Fibroblast of skin of scalp (primary cell): ENCODE measurements at regions not wholly inside any gene's neighbourhood (a gene's known extent, or its start where the extent isn't known, plus 50 kb on each side); places are given as distances from the start of the nearest gene placed in this dataset.
"Not testable (repeated sequence)": the region's sequence is repeated elsewhere in the genome, so short reads cannot be mapped to it uniquely, and the experiment has no call there.

Experiments used
- DNase-seq: peaks from one replicate; pipeline ENCODE4 v3.0.0-alpha.2; 2013

DNA sequence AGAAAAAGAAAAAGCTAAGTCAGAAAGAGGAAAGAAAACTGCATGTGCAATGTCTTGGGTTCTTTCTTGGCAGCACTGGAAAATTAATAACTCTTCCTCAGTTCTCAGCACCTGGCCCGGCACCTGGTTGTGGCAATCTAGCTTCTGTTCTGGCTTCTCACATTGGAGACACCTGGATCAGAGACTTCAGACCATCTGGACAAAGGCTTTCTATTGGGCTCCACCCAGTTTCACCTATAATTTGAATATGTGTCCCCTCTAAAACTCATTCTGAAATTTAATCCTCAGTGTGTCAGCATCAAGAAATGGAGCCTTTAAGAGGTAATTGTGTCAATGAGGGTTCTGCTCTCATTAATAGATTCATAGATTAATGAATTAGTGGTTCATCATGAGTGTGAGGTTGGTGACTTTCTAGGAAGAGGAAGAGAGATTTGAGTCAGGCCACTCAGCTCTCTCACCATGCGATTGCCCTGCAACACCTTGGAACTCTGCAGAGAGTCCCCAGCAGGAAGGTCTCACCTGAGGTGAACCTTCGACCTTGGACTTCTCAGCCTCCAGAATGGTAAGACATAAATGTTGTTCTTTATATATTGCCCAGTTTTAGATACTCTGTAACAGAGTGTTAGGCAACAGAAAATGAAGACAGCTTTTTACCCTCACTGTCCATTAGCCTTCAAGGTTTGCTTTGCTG lies 679.9 kb downstream of the NTRK3 start:
- no peak for DNase-seq

DNA sequence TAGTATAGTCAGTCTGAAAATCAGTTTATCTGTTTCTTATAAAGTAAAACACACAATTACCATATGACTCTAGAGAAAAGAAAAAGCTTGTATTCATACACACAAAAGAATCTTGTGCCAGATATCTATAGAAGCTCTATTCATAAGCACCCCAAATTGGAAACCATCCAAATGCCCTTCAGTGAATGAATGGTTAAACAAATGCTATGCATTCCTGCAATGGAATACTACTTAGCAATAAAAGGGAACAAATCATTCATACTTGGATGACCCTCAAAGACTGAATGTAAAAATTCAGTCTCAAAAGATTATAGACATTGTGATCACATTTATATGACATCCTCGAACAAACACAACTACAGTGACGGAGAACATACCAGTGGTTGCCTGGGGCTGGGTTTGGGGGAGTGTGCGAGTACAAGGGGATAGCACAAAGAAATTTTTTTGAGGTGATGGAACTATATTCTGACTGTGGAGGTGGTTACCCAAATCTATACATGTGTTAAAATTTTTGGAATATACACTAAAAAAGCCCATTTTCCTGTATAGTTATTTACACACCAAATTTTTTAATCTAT lies 680.6 kb downstream of the NTRK3 start:
- DNase-seq, result no peak

DNA sequence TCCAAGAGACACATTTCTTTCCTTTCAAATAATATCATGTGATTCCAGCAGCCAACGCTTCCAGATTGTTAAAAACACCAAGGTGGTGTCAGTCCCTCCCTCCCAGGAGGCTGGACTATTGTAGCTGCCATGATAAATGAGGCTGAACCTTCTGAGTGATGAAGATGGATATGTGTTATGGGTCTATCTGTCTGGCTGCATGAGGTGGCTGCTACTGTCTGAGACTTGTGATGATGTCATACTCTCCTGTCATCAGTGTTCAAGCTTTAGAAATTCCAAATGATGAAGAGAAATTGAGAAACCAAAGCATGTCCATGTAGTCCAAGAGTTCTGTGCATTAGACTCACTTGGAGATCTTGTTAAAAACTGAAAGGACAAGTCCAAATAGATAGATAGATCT lies 683.0 kb downstream of the NTRK3 start:
- no peak for DNase-seq

DNA sequence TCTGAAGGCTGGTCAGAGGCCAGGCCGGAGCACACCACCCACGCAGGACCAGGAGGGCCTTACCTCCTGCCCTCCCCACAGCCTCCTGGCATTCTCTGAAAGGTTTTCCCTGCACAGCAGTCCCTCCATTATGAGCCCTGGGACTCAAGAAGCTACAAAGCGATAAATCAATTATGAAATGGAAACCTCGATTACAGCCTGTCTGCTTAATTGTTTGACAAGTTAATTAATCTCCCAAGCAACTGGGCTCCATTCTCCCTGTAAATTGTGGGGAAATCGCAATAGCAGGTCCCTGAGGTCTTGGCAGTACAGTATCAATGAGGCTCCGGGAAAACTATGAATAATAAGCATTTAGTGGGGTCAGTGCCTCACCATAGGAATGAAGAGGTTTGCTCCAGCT lies 683.5 kb downstream of the NTRK3 start:
- DNase-seq, result no peak

DNA sequence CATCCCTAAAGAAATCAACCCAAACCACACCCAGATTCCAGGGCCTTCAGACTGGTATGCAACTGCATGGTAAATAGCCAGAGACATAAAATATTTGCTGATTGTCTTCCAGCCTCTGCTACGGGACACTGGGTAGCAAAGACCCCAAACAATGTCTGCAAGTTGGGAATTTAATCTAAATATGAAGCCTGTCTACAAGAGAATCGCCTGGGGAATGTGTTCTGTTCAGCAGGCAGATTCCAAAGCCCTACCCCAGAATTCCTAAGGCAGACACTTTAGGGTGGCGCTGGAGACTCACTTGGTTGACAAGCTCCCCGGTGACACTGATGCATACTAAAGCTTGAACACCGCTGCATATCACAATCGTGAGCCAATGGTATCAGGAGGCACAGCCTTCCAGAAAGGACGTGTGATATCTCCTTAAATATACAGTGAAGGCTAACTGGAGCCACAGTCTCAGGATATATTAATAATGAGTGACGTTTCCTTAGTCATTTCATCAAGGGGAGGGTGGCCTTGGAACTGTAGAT lies 684.1 kb downstream of the NTRK3 start:
- peak; percentile 35 for DNase-seq

DNA sequence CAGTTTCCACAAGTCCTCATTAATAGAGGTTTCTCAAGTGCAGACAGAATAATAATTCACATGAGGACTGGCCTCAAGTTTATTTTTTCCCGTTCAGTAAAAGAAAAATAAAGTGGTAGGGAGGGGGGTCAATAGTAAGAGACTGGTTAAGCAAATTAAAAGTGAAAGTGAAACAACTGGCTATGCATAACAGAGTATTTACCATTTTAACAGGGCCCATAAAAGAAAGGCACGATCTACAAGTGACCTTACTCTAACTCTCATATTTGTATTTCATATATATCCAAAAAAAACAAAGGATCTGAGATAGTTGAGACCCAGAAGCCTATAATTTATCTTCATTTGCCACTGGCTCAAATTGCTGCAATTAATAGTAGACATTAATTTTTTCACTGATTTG lies 686.3 kb downstream of the NTRK3 start:
- DNase-seq, result no peak

DNA sequence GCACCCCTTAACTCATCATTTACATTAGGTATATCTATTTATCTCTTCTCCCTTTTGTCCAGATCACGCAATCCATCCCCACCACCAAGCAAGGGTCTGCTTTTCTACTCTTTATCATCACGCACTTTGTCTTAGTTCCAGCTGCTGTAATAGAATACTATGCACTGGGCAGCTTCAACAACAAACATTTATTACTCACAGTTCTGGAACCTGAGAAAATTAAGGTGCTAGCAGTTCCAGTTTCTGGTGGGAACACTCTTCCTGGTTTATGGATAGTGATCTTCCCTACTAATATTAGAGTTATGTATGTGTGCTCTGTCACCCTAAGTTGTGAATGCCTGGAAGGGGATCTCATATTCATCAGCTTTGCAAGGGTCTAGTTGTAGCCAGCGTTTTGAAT lies 687.0 kb downstream of the NTRK3 start:
- no peak for DNase-seq

DNA sequence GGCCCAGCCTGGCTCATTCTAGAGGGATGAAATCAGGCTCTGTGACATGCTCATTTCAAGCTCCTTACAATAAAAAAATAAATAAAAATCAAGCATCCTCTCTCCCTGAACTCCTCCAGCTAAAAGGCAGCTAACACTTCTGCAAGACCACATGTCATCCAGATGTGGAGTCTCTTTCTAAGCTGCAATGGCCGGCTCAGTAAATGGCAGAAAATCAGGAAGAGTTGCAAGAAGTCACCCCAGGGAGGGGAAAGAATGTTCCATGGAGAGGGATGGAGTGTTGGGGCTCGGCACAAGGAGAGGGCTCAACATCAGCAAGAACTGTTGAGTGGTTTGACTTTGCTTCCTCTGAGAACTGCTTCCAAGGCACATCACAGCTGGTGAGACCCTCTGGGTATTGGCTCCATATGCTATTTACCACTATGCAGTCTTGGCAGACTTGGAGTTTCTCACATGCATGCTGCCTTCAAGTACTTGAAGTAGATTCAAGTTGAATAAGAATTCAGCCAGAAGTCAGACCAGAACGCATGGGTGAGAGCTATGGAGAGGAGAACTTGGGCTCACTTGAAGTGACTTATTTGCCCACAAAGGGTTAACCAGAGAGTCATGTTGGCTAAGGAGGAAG lies 689.0 kb downstream of the NTRK3 start:
- no peak for DNase-seq

DNA sequence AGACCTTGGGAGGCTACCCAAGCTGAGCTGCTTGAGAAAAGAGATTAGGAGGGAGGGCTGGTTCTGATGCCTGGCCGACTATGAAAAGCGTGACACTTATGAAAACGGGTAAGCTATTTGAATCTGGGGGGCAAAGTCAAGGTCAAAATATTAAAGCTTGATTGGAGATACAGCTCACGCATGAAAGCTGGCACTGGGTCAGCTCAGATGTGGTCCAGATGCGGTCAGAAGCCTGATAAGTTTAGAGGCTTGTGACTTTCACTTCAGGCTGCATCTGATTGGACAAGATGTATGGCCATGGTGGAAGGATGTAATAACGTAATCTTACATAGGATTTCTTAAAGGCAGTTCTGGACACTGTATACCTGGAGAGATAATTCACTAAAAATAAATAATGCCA lies 690.3 kb downstream of the NTRK3 start:
- no peak for DNase-seq

DNA sequence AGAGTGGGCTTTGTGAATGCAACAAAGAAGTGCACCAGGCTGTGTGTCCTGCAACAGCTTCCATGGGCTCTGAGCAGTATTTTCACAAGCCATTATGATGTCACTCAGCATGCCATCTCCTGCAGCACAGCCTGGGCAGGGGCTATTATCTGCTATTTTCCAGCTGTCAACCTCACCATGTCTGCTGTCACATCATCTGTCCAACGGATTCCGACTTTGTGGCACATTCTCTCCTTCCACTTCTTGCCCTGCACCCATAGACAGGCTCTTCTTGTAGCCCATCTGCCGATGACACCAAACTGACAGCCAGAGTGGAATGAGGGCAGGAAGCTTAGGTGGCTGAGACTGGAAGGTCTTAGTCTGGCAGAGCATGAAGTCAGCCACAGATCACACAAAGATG lies 691.9 kb downstream of the NTRK3 start:
- no peak for DNase-seq

DNA sequence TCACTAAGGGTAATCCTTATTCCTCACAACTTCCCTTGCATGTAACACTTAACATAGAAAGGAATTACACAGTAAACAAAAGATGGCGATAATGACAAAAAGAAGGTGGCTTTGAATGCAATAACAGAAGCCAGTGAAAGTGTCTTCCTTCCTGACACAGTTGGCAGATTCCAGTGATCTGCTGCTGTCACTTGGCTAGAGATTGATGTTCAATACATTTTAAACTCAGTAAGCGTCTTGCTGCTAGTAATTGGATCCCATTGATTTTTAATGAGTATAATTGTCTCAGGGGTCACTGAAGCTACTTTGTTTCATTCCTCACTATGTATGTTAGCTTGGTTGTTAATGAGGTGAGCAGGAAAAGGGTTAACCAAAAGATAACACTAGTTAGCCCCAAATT lies 692.7 kb downstream of the NTRK3 start:
- DNase-seq, result no peak

DNA sequence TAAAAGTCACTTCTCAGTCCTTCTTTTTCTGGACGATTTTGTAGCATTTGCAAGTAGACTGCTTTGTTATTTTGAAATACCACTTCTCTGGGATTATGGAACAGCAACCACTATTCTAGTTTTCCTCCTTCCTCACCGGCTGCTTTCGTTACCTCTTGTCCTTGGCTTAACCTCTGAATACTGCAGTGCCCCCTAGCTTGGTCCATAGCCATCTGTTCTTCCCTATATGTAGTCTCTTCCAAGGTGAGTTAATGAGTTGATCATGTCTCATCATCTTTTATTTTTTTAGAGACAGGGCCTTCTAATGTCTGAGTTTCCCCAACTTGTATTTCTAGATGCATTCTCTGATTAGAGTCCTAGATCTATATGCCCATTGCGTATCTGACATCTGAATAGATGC lies 694.3 kb downstream of the NTRK3 start:
- no peak for DNase-seq

DNA sequence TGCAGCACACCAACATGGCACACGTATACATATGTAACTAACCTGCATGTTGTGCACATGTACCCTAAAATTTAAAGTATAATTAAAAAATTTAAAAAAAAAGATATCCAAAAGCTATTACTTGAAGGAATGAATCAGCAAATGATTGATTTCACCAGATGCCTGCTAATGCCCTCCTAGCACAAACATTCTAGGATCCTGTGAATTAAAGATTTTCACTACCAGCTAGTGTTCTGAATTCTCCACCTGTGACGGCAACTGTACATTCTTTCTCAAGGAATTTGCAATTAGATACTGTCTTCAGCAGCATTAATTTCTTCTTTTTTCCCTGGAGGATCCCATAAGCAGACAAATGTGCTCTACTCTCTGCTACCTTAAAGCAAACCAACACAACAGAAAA lies 694.9 kb downstream of the NTRK3 start:
- no peak for DNase-seq

DNA sequence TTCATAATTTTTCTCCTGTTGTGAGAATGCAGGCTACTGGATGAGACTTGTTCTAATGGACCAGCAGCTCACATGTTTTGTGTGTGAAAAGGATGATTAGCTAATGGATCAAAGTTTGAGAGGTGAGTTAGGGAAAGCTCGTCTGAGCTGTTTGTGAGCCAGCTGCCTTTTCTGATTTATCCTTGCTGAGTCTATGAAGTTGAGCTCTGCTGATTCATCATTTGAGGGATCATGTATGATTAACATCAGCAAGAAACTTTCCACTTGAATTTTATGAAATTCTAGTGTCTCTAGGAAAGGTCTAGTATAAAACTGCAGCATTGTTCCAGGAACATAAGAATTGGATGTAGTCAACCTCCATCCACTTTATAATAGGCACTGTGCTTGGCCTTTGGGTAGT lies 698.7 kb downstream of the NTRK3 start:
- no peak for DNase-seq

DNA sequence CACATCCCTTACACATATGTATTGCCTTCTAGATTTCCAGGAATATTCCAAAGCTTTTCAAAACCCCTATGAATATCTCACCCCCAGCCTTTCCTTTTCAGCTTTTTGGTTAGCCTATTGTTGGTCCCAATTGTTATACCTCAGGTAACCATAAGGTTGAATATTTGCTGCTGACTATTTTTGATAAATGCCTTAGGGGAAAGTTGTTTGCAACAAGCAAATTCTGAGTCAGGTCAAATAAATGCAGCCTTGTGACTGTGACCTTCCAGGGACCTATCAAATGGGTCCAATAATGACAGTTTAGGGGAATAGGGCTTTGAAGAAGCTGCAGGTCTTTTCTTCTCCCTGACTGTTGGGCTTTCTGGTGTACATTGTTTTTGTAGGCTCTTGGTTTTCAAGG lies 699.7 kb downstream of the NTRK3 start:
- DNase-seq, result no peak

DNA sequence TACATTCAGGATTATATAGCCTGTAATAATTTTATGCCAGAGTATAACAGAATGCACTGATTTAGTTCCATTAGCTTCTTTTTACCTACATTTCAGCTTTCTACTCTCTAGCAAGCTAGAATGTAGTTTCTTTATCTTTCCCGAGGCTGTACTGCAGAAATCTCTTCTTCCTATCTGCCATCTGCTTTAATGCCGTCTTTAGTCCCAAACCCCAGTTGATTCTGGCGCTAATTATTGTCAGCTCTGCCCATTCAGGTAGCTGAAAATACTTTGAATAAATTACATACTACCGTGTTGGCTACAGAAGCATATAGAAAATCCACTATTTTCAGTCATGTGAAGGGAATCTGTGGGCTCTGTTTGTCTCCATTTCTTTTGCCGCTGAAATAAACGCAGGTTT lies 706.7 kb downstream of the NTRK3 start:
- DNase-seq, result no peak

DNA sequence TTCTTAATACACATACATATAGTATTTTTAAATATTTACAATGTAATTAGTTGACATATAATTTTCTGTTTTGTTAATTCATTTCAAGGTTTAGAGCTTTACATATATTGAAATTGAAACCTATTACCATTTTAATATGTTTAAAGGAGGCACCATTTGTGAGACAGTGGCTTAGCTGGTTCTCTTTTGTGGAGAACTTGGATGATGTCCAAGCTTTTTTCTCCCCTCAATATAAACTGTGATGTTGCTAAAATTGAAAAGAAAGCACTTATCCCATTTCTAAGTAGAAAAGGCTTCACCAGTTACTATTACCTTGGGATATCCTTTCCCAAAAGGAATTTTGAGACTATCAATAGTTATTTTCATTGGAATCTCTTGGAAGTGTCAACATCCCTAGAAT lies 707.2 kb downstream of the NTRK3 start:
- DNase-seq, result no peak

DNA sequence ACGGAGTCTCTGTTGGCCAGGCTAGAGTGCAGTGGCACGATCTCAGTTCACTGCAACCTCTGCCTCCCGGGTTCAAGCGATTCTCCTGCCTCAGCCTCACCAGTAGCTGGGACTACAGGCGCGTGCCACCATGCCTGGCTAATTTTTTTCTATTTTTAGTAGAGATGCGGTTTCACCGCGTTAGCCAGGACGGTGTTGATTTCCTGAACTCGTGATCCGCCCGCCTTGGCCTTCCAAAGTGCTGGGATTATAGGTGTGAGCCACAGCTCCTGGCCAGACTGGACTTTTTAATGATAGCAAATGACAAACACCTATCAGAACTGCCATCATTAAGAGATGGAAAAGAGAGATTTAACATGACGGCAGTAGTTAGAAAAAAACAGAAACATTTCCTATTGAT lies 707.9 kb downstream of the NTRK3 start:
- not testable (repeated sequence) for DNase-seq

DNA sequence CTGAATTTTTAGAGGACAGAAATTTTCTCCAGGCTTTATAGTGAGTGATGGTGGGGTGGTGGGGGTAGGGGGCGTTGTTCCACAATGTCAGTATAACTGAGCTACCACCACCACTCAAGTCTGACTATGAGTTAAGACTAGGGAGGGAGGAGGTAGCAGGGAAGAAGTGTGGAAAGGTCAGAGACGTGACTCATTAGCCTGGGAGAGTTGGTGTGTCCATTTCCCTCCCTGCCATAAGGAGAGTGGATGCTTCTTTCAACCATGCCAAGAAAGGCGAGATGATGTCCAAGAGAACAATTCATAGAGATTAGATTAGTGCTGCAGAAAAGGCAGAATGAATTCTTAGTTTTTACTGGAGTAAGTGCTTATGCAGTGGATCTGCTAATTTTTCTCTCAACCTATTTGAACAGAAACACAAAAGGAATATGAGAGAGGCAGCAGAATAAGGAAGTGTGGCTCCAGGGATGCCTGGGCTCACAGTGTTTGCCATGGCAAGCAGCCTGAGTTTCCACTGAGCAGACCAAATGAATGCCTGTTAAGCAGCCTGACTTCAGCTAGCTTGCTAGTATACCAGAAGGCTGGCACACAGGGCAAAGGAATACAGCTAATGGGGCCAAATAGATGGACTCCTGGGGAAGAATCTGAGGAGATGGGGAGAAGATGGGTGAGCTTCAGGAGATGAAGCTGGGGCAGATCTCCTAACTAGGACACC lies 708.9 kb downstream of the NTRK3 start:
- no peak for DNase-seq

DNA sequence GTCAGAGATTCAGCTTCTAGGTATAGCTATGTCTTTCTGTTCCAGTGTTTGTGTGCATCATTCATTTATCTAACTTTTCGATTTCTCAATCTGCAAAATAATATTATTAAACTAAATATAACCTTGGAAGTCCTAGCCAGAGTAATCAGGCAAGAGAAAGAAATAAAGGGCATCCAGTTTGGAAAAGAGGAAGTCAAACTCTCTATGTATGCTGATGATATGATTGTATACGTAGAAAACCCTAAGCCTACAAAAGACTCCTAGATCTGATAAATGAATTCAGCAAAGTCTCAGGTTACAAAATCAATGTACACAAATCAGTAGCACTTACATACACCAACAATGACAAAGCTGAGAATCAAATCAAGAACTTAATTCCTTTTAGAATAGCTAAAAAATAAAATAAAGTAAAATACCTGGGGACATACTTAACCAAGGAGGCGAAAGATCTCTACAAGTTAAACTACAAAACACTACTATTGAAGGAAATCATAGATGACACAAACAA lies 718.2 kb downstream of the NTRK3 start:
- no peak for DNase-seq

DNA sequence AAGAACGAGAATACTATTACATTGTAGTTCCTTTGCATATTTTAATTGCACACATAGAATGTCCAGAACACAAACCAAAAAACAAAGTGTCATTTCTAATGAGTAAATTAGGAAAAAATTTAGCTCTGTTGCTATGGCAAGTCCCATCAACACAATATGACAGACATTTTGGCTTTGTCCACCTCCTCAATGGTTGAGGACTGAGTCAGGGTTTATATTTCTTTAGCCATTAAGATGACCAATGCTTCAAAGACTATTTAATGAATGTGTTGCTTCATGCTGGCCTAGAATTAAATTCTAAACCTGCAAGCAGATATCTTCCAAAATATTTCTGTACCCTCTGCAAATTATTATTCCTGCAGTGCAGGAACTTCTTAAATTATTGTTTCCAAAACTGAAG lies 719.2 kb downstream of the NTRK3 start:
- DNase-seq, result no peak

DNA sequence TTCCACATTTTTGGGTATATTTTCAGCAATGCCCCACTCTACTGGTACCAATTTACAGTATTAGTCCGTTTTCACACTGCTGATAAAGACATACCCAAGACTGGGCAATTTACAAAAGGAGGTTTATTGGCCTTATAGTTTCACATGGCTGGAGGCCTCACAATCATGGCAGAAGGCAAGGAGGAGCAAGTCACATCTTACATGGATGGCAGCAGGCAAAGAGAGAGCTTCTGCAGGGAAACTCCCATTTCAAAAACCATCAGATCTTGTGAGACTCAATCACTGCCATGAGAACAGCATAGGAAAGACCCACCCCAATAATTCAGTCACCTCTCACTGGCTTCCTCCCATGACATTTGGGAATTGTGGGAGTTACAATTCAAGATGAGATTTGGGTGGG lies 722.9 kb downstream of the NTRK3 start:
- not testable (repeated sequence) for DNase-seq

DNA sequence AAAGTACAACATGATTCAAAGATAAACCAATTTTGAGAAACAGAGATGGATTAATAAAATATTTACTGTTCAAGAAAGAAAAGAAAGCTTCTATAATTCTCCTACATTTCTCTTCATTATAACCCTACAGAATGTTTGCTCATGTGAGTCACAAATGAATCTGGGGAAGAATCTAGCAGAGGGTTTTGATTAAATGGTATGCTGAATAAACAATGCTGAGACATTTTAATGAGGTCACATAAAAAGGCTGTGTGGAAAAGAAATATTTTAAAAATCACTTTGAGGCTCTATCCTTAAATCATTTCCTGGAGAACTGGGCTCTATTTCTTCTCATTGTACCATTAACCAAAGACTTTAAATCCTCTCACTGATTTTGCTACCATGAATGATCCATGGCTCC lies 727.7 kb downstream of the NTRK3 start:
- peak; percentile 83 for DNase-seq
